Progenitor cell of endocrine pancreas (in vitro differentiated cells): ENCODE measurements at regions not wholly inside any gene's neighbourhood (a gene's known extent, or its start where the extent isn't known, plus 50 kb on each side); places are given as distances from the start of the nearest gene placed in this dataset.

Experiments
- DNase-seq: peaks from one replicate; pipeline ENCODE4 v3.0.0; 2021; ENCODE audit warnings: low spot score; ENCODE audit not compliant: unreplicated experiment
- H3K27ac Mint-ChIP-seq: 2 replicates; pipeline ENCODE4 v1.8.0; 2021; ENCODE audit warnings: mild to moderate bottlenecking, moderate library complexity, mixed read lengths
- H3K27me3 Mint-ChIP-seq: 2 replicates; pipeline ENCODE4 v1.8.0; 2021; ENCODE audit warnings: mixed read lengths
- H3K36me3 Mint-ChIP-seq: 2 replicates; pipeline ENCODE4 v1.8.0; 2022; ENCODE audit warnings: mixed read lengths; ENCODE audit not compliant: insufficient read depth
- H3K4me1 Mint-ChIP-seq: 2 replicates; pipeline ENCODE4 v1.8.0; 2021; ENCODE audit warnings: low read depth, mixed read lengths
- H3K4me3 Mint-ChIP-seq: 2 replicates; pipeline ENCODE4 v1.8.0; 2021; ENCODE audit warnings: low read depth, mild to moderate bottlenecking, moderate library complexity, mixed read lengths
- H3K9me3 Mint-ChIP-seq: 2 replicates; pipeline ENCODE4 v1.8.0; 2021; ENCODE audit warnings: low read depth, mixed read lengths
- TF ChIP-seq, protein P1 (sequence below): fragments of 200-600 bp; sonication (generic); IDR thresholded peaks from one replicate; pipeline ENCODE4 v1.5.0; 2021; ENCODE audit warnings: antibody characterized with exemption, mild to moderate bottlenecking; ENCODE audit not compliant: unreplicated experiment

DNA sequence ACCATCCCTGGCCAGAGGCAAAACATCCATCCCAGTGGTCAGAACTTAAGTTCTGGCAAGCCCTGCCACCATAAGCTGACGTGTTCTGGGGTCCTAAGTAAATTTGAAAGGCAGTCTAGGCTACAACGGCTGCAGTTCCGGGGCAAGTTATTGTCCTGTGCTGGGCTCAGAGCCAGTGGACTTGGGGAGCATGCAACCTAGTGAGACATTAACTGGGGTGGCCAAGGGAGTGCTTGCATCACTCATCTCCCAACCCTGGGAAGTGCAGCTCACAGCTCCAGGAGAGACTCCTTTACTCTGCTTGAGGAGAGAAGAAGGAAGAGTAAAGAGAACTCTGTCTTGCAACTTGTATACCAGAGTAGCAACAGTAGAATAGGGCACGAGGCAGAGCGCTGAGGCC lies 425.4 kb upstream of the PITX2 start:
- Mint-ChIP-seq H3K4me1 (peaks cover 6% of the 10 kb centered on the region), H3K4me3 (no peak overlapping the region), H3K27ac (no peak overlapping the region), H3K9me3 (peaks cover 15% of the 10 kb centered on the region), H3K36me3 (peaks cover 1% of the 10 kb centered on the region), H3K27me3 (no peaks in the 10 kb centered on the region)
- TF ChIP-seq, protein P1, sequence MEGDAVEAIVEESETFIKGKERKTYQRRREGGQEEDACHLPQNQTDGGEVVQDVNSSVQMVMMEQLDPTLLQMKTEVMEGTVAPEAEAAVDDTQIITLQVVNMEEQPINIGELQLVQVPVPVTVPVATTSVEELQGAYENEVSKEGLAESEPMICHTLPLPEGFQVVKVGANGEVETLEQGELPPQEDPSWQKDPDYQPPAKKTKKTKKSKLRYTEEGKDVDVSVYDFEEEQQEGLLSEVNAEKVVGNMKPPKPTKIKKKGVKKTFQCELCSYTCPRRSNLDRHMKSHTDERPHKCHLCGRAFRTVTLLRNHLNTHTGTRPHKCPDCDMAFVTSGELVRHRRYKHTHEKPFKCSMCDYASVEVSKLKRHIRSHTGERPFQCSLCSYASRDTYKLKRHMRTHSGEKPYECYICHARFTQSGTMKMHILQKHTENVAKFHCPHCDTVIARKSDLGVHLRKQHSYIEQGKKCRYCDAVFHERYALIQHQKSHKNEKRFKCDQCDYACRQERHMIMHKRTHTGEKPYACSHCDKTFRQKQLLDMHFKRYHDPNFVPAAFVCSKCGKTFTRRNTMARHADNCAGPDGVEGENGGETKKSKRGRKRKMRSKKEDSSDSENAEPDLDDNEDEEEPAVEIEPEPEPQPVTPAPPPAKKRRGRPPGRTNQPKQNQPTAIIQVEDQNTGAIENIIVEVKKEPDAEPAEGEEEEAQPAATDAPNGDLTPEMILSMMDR: no peak
- no peak for DNase-seq

DNA sequence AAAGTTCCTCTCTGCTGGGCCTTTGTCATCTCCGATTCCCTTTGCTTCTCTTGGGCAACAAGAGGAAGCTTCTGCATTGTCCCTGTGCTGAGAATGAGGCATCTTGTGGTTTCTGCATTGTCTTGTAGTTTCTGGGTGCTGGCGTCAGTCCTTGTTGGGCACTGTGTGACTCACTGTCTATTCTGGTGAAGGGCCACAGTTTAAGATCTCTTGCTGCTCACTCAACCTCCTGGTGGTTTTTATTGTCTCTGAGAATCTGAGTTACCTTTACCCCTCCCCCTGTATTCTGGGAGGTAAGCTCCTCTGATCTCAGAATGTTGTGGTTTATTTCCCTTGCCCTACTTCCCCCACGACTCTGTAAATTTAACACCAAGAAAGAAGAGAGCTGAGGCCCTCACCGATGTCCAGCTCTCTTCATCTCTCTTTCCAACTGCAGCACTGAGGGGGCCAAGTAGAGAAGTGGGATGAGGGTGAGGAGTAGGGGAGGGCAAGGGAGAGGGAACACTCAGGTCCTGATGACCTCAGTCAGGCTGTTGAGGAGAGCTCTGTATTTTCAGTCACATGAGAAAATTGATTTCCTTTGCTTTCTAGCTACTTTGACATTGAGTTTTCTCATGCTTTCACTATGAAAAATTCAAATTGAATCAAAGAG lies 441.6 kb upstream of the PITX2 start:
- DNase-seq: no peak
- H3K9me3 Mint-ChIP-seq: no peaks in the 10 kb centered on the region

DNA sequence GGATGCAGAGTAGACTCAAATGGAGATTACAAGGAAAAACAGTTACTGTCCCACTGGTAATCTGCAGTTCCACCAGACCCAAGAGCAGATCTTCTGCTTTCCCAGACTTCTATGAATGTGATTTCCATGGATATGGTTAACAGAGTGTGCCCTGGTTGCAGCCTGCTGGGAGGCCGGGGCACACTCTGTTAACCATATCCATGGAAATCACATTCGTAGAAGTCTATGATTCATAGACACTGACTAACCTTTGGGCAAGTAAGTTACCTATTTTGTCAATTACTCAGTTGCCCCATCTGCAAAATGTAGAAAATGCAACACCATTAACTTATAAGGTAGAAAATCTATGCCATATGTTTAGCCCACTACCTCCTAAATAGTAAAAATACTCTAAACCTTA lies 443.1 kb upstream of the PITX2 start:
- Mint-ChIP-seq H3K9me3 (no peaks in the 10 kb centered on the region), H3K36me3 (no peaks in the 10 kb centered on the region), H3K27me3 (no peaks in the 10 kb centered on the region), H3K4me3 (no peak overlapping the region), H3K4me1 (no peaks in the 10 kb centered on the region), H3K27ac (no peak overlapping the region)
- DNase-seq: no peak
- TF ChIP-seq, protein P1: no peak

More for the DNA sequence above, 441.6 kb upstream of the PITX2 start:
- H3K27me3 Mint-ChIP-seq: no peaks in the 10 kb centered on the region
- no peaks in the 10 kb centered on the region for H3K36me3 Mint-ChIP-seq
- no peak overlapping the region for H3K27ac Mint-ChIP-seq
- TF ChIP-seq, protein P1: no peak
- no peaks in the 10 kb centered on the region for H3K4me1 Mint-ChIP-seq
- H3K4me3 Mint-ChIP-seq: no peak overlapping the region

DNA sequence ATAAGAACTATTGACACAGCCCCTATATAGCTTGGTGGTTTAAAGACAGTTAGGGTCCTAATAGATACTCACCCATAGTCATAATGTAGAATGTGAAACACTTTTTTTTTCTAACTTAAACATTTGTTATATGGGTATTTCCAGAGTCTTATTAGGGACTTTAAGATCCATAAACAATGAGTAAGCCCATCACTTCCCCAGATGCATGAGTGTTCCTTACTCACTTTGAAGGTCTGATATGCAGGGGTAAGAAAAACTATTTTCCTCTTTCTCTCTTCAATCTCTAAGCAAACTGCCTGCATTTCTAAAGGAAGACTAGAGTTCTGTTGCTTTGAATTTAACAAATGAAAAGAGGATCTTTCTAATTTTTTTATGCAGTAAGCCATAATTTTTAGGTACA lies 443.6 kb upstream of the PITX2 start:
- H3K36me3 Mint-ChIP-seq: no peaks in the 10 kb centered on the region
- H3K4me3 Mint-ChIP-seq: no peak overlapping the region
- no peaks in the 10 kb centered on the region for H3K4me1 Mint-ChIP-seq
- TF ChIP-seq, protein P1: no peak
- H3K27me3 Mint-ChIP-seq: no peaks in the 10 kb centered on the region
- DNase-seq: no peak
- H3K9me3 Mint-ChIP-seq: no peaks in the 10 kb centered on the region
- no peak overlapping the region for H3K27ac Mint-ChIP-seq

DNA sequence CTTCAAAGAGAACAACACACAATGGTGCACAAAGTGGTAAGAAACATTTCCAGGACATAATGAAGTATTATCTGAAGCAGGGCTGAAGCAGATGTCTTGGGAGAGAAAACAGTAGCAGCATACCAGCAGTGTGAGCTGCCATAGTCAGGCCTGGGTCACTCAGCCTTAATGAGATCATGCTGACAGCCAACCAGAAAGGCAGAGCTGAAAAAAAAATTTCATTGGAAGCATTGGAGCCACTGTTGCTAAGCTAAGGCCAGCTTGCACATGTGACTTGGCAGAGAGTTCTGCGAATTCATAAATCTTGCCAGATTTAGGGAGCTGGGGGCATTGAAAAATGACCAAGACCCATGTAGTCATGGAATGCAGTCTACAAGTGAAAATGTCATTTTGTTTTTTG lies 444.0 kb upstream of the PITX2 start:
- H3K27me3 Mint-ChIP-seq: no peaks in the 10 kb centered on the region
- no peaks in the 10 kb centered on the region for H3K36me3 Mint-ChIP-seq
- no peak overlapping the region for H3K27ac Mint-ChIP-seq
- no peak overlapping the region for H3K4me3 Mint-ChIP-seq
- TF ChIP-seq, protein P1: no peak
- no peak for DNase-seq
- H3K4me1 Mint-ChIP-seq: no peaks in the 10 kb centered on the region
- H3K9me3 Mint-ChIP-seq: no peaks in the 10 kb centered on the region
